Trophoblast cell (in vitro differentiated cells and primary cell): ENCODE measurements at regions not wholly inside any gene's neighbourhood (a gene's known extent, or its start where the extent isn't known, plus 50 kb on each side); places are given as distances from the start of the nearest gene placed in this dataset.

ENCODE experiments used
- DNase-seq, 2 donors: peaks; one replicate each; pipeline ENCODE4 v3.0.0-alpha.2; 2016
- H2AFZ ChIP-seq: 2 replicates; pipeline ENCODE4 v1.6.1; 2013; ENCODE audit warnings: low read length, moderate library complexity, mild to moderate bottlenecking; ENCODE audit not compliant: insufficient read depth, poor library complexity
- H2AK5ac ChIP-seq: 2 replicates; pipeline ENCODE4 v1.6.1; 2013; ENCODE audit warnings: mild to moderate bottlenecking, low read length
- H2BK120ac ChIP-seq: 2 replicates; pipeline ENCODE4 v1.6.1; 2013; ENCODE audit warnings: low read length, mild to moderate bottlenecking, moderate library complexity; ENCODE audit not compliant: insufficient read depth, poor library complexity
- H2BK12ac ChIP-seq: 2 replicates; pipeline ENCODE4 v1.6.1; 2013; ENCODE audit warnings: mild to moderate bottlenecking, low read length, moderate library complexity
- H2BK5ac ChIP-seq: 2 replicates; pipeline ENCODE4 v1.6.1; 2013; ENCODE audit warnings: low read length, low read depth, moderate library complexity, mild to moderate bottlenecking; ENCODE audit not compliant: poor library complexity
- H3K14ac ChIP-seq: 2 replicates; pipeline ENCODE4 v1.6.1; 2013; ENCODE audit warnings: mild to moderate bottlenecking, low read length
- H3K18ac ChIP-seq: 2 replicates; pipeline ENCODE4 v1.6.1; 2013; ENCODE audit warnings: mild to moderate bottlenecking, low read length
- H3K23ac ChIP-seq: 2 replicates; pipeline ENCODE4 v1.6.1; 2013; ENCODE audit warnings: low read length
- H3K27ac ChIP-seq: 2 replicates; pipeline ENCODE4 v1.5.1; 2013; ENCODE audit warnings: low read depth, mild to moderate bottlenecking, inconsistent platforms, low read length, moderate library complexity
- H3K27me3 ChIP-seq: 2 replicates; pipeline ENCODE4 v1.6.1; 2013; ENCODE audit warnings: inconsistent platforms, mild to moderate bottlenecking, low read length, moderate library complexity; ENCODE audit not compliant: insufficient read depth
- H3K36me3 ChIP-seq, 2 experiments: 1 replicate in 1 of 2; 2 replicates in 1 of 2; pipeline ENCODE4 v1.6.1; 2013; ENCODE audit warnings: low read length in 2 of 2, mild to moderate bottlenecking in 2 of 2, moderate library complexity in 1 of 2; ENCODE audit not compliant: insufficient read depth in 2 of 2, control insufficient read depth in 1 of 2
- H3K4ac ChIP-seq: 2 replicates; pipeline ENCODE4 v1.6.1; 2013; ENCODE audit warnings: low read depth, mild to moderate bottlenecking, low read length, moderate library complexity
- H3K4me1 ChIP-seq, 2 experiments: 1 replicate in 1 of 2; 2 replicates in 1 of 2; pipeline ENCODE4 v1.6.1; 2013; ENCODE audit warnings: low read length in 2 of 2, mild to moderate bottlenecking in 2 of 2, moderate library complexity in 1 of 2; ENCODE audit not compliant: insufficient read depth in 2 of 2, control insufficient read depth in 1 of 2
- H3K4me2 ChIP-seq: 2 replicates; pipeline ENCODE4 v1.6.1; 2013; ENCODE audit warnings: inconsistent platforms, mild to moderate bottlenecking, low read length, moderate library complexity
- H3K4me3 ChIP-seq: 2 replicates; pipeline ENCODE4 v1.5.1; 2013; ENCODE audit warnings: mild to moderate bottlenecking, low read depth, low read length, inconsistent platforms
- H3K79me1 ChIP-seq: one replicate; pipeline ENCODE4 v1.6.1; 2013; ENCODE audit warnings: low read length
- H3K79me2 ChIP-seq: 2 replicates; pipeline ENCODE4 v1.6.1; 2013; ENCODE audit warnings: low read length, mild to moderate bottlenecking; ENCODE audit not compliant: control insufficient read depth, insufficient read depth, poor library complexity
- H3K9ac ChIP-seq: 2 replicates; pipeline ENCODE4 v1.6.1; 2013; ENCODE audit warnings: mild to moderate bottlenecking, low read length
- H3K9me3 ChIP-seq: 2 replicates; pipeline ENCODE4 v1.6.1; 2013; ENCODE audit warnings: low read depth, mild to moderate bottlenecking, control low read depth, inconsistent platforms, low read length; ENCODE audit not compliant: insufficient read depth
- H4K12ac ChIP-seq: 2 replicates; pipeline ENCODE4 v1.6.1; 2013; ENCODE audit warnings: low read depth, mild to moderate bottlenecking, low read length, moderate library complexity
- H4K8ac ChIP-seq: 2 replicates; pipeline ENCODE4 v1.6.1; 2013; ENCODE audit warnings: low read depth, mild to moderate bottlenecking, low read length, moderate library complexity
- H4K91ac ChIP-seq: one replicate; pipeline ENCODE4 v1.6.1; 2013; ENCODE audit warnings: low read depth, mild to moderate bottlenecking, low read length, moderate library complexity
- WGBS: extraction: QIAGEN DNeasy Blood & Tissue Kit; methylation state at CpG from one replicate; pipeline ENCODE4 v1.1.7; 2013; ENCODE audit warnings: missing lambda C conversion rate; ENCODE audit not compliant: insufficient read length, insufficient coverage; ENCODE audit errors: extremely low coverage; 5-methylcytosine and 5-hydroxymethylcytosine counted together

- H4K91ac ChIP-seq = no peak overlapping the region
- no peaks in the 10 kb centered on the region for H3K36me3 ChIP-seq
- no peak overlapping the region for H3K14ac ChIP-seq
- H3K18ac ChIP-seq = no peak overlapping the region
- H3K4me1 ChIP-seq = peaks cover 3 to 6% of the 10 kb centered on the region in 2 experiments
- no peaks in the 10 kb centered on the region for H3K27me3 ChIP-seq
- H3K27ac ChIP-seq = no peak overlapping the region
- no peak overlapping the region for H4K12ac ChIP-seq
- no peak overlapping the region for H3K4me2 ChIP-seq
- WGBS = no CpG with 5 or more reads among the region's 3 CpGs
- no peak overlapping the region for H3K4ac ChIP-seq
- H2BK12ac ChIP-seq = no peak overlapping the region
- H3K9me3 ChIP-seq = peaks cover 5% of the 10 kb centered on the region
- H3K79me1 ChIP-seq = peaks cover 3% of the 10 kb centered on the region
- H3K4me3 ChIP-seq = no peak overlapping the region
- H2BK120ac ChIP-seq = no peak overlapping the region
- no peak overlapping the region for H3K9ac ChIP-seq
- H2AFZ ChIP-seq = no peak overlapping the region
- H2BK5ac ChIP-seq = no peak overlapping the region
- H3K23ac ChIP-seq = no peak overlapping the region
- no peak for DNase-seq
- no peaks in the 10 kb centered on the region for H3K79me2 ChIP-seq
- H2AK5ac ChIP-seq = no peak overlapping the region
- H4K8ac ChIP-seq = no peak overlapping the region
Measured at GRCh38 chr7:98565103-98565502, 52.0 kb upstream of the NPTX2 start.

GRCh38 chr7:98562871-98563495 lies 54.1 kb upstream of the NPTX2 start:
- H2BK12ac ChIP-seq = no peak overlapping the region
- no peaks in the 10 kb centered on the region for H3K27me3 ChIP-seq
- no peak overlapping the region for H4K91ac ChIP-seq
- no peak for DNase-seq
- no peak overlapping the region for H2AFZ ChIP-seq
- no peak overlapping the region for H3K4me2 ChIP-seq
- H3K79me2 ChIP-seq = no peaks in the 10 kb centered on the region
- no peak overlapping the region for H3K4me3 ChIP-seq
- no peak overlapping the region for H3K18ac ChIP-seq
- no peak overlapping the region for H4K8ac ChIP-seq
- no peak overlapping the region for H3K27ac ChIP-seq
- H3K79me1 ChIP-seq = peaks cover 4% of the 10 kb centered on the region
- no CpG with 5 or more reads among the region's 5 CpGs for WGBS
- no peak overlapping the region for H3K14ac ChIP-seq
- H3K4me1 ChIP-seq = peaks cover 7 to 10% of the 10 kb centered on the region in 2 experiments
- no peak overlapping the region for H3K23ac ChIP-seq
- no peak overlapping the region for H3K4ac ChIP-seq
- no peak overlapping the region for H3K9ac ChIP-seq
- no peak overlapping the region for H2BK120ac ChIP-seq
- no peak overlapping the region for H2AK5ac ChIP-seq
- H2BK5ac ChIP-seq = no peak overlapping the region
- H4K12ac ChIP-seq = no peak overlapping the region
- H3K9me3 ChIP-seq = peaks cover 5% of the 10 kb centered on the region
- H3K36me3 ChIP-seq = no peaks in the 10 kb centered on the region

- H2AK5ac ChIP-seq = no peak overlapping the region
- H3K27me3 ChIP-seq = no peaks in the 10 kb centered on the region
- no peak overlapping the region for H3K18ac ChIP-seq
- H3K79me2 ChIP-seq = no peaks in the 10 kb centered on the region
- H3K79me1 ChIP-seq = peaks cover 4% of the 10 kb centered on the region
- H2BK12ac ChIP-seq = no peak overlapping the region
- no peak overlapping the region for H2AFZ ChIP-seq
- H2BK5ac ChIP-seq = no peak overlapping the region
- no peak overlapping the region for H3K9ac ChIP-seq
- DNase-seq = no peak
- H3K27ac ChIP-seq = no peak overlapping the region
- no peak overlapping the region for H4K91ac ChIP-seq
- H4K12ac ChIP-seq = no peak overlapping the region
- no peak overlapping the region for H2BK120ac ChIP-seq
- no peaks in the 10 kb centered on the region for H3K36me3 ChIP-seq
- H3K4me2 ChIP-seq = no peak overlapping the region
- H3K14ac ChIP-seq = no peak overlapping the region
- peaks cover 5% of the 10 kb centered on the region for H3K9me3 ChIP-seq
- H3K4me3 ChIP-seq = no peak overlapping the region
- H3K4me1 ChIP-seq = peaks cover 7 to 10% of the 10 kb centered on the region in 2 experiments
- no peak overlapping the region for H3K4ac ChIP-seq
- no peak overlapping the region for H3K23ac ChIP-seq
- H4K8ac ChIP-seq = no peak overlapping the region
Measured at GRCh38 chr7:98562381-98562823, 54.7 kb upstream of the NPTX2 start.

GRCh38 chr7:98559958-98560357 lies 57.1 kb upstream of the NPTX2 start:
- Histone ChIP-seq H3K79me1 (peaks cover 4% of the 10 kb centered on the region), H4K91ac (peak overlapping the region; percentile 33), H3K27me3 (no peaks in the 10 kb centered on the region), H3K36me3 (no peaks in the 10 kb centered on the region), H3K23ac (no peak overlapping the region), H3K18ac (no peak overlapping the region), H3K79me2 (no peaks in the 10 kb centered on the region), H3K9me3 (peaks cover 5% of the 10 kb centered on the region), H4K8ac (peak overlapping the region; percentile 43), H2AFZ (no peak overlapping the region), H3K4me1 (peaks cover 7 to 10% of the 10 kb centered on the region in 2 experiments), H3K4me2 (peak overlapping the region; percentile 22), H3K4me3 (no peak overlapping the region), H3K9ac (no peak overlapping the region), H2AK5ac (peak overlapping the region; percentile 3), H2BK12ac (peak overlapping the region; percentile 37), H3K14ac (no peak overlapping the region), H2BK5ac (peak overlapping the region; percentile 1), H3K27ac (peak overlapping the region; percentile 1), H3K4ac (no peak overlapping the region), H4K12ac (no peak overlapping the region), H2BK120ac (peak overlapping the region; percentile 0)
- no CpG with 5 or more reads among the region's 3 CpGs for WGBS
- DNase-seq = no peak
